ENCODE measurements at regions not wholly inside any gene's neighbourhood (a gene's known extent, or its start where the extent isn't known, plus 50 kb on each side); places are given as distances from the start of the nearest gene placed in this dataset.

DNA sequence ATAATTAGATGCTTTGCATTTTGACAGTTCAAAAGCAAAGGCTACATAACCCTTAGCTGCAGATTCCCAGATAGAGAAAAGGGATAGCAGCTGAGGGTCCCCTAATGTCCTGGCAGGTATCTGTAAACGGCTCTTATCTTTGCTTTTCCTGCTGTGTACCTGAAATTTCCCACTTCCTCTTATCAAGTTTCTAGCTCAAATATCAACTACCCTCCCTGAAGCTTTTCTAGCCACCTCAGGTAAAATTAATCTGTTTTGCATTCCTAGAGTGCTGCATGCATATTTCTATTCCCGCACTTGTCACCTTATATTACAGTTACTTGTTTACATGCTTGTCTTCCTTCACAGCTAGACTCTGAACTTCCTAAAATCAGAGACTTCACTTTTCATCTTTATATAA, 55.6 kb upstream of the STXBP5L start:
- TF ChIP-seq, protein P1, sequence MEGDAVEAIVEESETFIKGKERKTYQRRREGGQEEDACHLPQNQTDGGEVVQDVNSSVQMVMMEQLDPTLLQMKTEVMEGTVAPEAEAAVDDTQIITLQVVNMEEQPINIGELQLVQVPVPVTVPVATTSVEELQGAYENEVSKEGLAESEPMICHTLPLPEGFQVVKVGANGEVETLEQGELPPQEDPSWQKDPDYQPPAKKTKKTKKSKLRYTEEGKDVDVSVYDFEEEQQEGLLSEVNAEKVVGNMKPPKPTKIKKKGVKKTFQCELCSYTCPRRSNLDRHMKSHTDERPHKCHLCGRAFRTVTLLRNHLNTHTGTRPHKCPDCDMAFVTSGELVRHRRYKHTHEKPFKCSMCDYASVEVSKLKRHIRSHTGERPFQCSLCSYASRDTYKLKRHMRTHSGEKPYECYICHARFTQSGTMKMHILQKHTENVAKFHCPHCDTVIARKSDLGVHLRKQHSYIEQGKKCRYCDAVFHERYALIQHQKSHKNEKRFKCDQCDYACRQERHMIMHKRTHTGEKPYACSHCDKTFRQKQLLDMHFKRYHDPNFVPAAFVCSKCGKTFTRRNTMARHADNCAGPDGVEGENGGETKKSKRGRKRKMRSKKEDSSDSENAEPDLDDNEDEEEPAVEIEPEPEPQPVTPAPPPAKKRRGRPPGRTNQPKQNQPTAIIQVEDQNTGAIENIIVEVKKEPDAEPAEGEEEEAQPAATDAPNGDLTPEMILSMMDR (IDR thresholded peaks at IDR 0.05; ENCODE audit: low read depth, low read length): no peak
- TF ChIP-seq EZH2phosphoT487 (IDR thresholded peaks at IDR 0.05; ENCODE audit: low read depth): no peak

Data from OCI-LY3 (cell line).